GM21381 (cell line): ENCODE measurements at regions not wholly inside any gene's neighbourhood (a gene's known extent, or its start where the extent isn't known, plus 50 kb on each side); places are given as distances from the start of the nearest gene placed in this dataset.

Source experiments
- ATAC-seq: cut with Tn5 transposase; IDR thresholded peaks from one replicate; pipeline ENCODE4 v1.9.1; 2021; ENCODE audit warnings: mild to moderate bottlenecking, moderate library complexity; ENCODE audit not compliant: unreplicated experiment

GRCh38 chr13:73201626-73202025, 142.8 kb downstream of the KLF5 start:
- no peak for ATAC-seq

GRCh38 chr13:73198991-73199411, 140.2 kb downstream of the KLF5 start:
- ATAC-seq, result no peak

- ATAC-seq, result no peak
Observed at GRCh38 chr13:73195091-73195490, 136.3 kb downstream of the KLF5 start.

GRCh38 chr13:73194310-73194709, 135.5 kb downstream of the KLF5 start:
- ATAC-seq, result no peak

DNA sequence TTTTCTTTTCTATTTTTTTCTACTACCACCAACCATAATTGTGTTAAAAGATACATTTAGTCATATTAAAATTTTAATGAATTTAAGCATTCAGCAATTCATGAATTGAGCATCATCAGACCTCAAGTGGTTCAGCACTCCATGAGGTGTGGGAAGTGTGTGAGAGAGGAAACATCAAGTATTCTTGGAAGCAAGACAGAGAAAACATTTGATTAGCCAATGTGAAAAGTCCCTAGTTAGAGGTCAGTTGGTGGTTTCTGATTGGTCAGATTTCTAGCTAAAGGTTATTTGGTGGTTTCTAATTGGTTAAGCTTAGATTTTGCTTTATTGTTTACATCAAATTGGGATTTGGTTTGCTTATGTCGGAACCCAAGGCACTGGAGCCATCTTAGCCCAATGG, 134.7 kb downstream of the KLF5 start:
- ATAC-seq, result no peak

DNA sequence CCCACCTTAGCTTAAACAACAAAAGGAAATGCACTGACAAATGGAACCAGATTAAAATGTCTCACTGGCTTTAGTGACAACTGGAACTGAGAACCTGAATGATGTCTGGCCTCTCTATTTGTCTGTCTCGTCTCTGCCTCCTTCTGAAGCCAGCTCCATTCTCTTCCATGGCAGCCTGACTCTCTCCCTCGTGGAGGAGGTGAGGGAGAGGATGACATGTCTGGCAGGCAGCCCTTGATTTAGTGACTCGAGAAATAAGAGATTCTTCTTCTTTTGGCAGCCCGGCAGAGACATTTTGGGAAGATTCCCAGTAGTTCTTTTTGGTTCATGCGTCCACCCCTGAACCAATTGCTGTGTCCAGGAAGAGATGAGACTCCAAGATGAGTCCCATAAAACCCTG, 131.7 kb downstream of the KLF5 start:
- ATAC-seq, result no peak

DNA sequence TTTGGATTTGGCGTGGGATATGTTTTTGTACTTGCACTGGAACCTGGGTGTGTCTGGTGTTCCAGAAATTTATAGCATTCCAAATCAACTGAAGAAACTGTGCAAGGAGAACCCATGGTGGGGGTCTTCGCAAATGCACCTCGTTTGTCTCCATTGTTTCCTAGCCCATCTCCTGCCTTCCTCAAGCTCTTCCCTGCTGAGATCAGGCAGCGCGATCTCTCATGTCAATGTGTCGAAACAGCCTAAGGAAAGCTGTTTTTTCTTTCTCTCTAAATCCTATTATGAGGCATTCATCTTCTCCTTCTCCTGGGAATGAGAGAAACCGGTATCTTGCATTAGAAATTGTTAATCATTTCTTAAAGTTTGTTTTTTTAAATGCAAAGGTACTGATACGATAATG, 131.0 kb downstream of the KLF5 start:
- no peak for ATAC-seq

GRCh38 chr13:73189362-73189761, 130.6 kb downstream of the KLF5 start:
- no peak for ATAC-seq

GRCh38 chr13:73187106-73187505, 128.3 kb downstream of the KLF5 start:
- no peak for ATAC-seq

GRCh38 chr13:73179650-73180274, 121.0 kb downstream of the KLF5 start:
- ATAC-seq, result no peak

- no peak for ATAC-seq
Observed at GRCh38 chr13:73177916-73178565, 119.2 kb downstream of the KLF5 start.

DNA sequence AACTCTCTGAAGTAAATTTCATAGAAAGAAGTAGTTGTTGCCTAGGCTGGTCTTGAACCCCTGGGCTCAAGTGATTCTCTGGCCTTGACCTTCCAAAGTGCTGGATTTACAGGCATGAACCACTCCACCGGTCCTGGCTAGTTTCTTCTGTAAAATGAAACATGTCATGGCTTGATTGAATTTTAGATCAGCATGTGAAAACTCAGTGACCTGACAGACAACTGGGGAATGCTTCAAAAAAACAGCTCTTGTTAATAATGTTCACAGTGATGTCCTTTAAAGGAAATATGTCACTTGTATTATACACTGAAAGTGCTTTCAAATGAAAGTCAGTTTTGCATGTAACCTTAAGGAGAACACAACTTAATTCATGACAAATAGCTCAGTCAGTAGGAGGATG, 118.2 kb downstream of the KLF5 start:
- no peak for ATAC-seq

DNA sequence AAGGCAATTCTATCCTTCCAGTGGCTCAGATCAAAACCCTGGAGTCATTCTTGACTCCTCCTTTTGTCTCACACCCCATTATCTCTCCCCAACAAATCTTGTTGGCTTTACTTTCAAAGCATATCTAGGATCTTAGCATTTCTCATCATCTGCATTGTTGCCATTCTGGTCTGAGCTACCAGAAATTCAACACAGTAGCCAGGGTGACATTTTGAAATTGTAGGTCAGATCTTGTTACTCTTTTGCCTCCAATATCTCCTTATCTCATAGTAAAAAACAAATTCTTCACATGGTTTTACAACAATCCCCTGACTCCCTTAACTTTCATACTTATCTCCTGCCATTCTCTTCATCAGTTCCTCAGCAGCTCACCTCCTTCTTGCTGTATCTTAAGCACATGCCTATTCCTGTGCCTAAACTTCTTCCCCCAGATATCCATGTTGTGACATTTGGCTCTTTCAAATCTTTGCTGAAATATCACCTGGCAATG, 115.8 kb downstream of the KLF5 start:
- ATAC-seq, result no peak

DNA sequence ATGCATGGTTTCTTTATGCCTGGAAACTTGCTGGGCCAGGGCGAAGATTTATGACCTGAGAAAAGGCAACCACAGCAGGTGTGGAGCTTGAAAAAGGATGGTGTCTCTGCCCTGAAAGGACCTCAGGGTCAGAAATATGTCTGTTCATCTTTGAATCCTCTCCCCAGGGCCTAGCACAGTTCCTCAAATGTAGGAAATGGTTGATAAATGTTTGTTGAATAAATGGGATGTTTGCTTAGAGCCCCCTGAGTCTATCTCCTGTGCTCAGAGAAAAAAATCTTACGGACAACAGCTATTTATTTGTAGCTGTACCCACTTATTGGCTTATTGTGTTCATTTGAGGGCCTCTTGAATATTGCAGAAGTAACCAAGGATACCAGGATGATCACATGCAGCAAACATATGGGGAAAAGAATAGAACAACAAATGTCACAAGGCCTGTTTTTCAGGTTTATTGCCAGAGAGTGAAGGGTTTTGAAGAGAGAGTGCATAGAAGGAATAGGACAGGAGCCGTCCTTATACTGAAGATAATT, 114.5 kb downstream of the KLF5 start:
- peak; percentile 55 for ATAC-seq

GRCh38 chr13:73171926-73172325, 113.1 kb downstream of the KLF5 start:
- ATAC-seq, result no peak

- no peak for ATAC-seq
Observed at GRCh38 chr13:73171271-73171682, 112.5 kb downstream of the KLF5 start.

DNA sequence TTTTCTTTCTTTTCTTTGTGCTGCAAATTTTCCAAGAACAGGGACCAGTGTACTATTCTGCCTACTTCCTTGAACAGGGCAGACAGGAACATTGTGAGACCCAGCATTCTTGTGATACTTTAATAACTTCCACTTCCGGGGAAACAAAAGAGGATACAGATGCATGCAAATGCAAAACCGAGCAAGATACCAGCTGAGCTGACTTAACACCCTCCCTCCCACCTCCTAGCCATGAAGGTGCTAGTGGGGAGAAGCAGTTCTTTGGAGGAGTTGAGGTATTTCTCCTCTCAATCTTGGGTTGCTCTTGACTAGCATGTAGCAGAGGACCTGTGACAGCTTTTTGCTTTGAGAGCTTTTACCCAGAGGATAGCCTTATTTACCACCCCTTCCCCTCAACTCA, 111.2 kb downstream of the KLF5 start:
- no peak for ATAC-seq

DNA sequence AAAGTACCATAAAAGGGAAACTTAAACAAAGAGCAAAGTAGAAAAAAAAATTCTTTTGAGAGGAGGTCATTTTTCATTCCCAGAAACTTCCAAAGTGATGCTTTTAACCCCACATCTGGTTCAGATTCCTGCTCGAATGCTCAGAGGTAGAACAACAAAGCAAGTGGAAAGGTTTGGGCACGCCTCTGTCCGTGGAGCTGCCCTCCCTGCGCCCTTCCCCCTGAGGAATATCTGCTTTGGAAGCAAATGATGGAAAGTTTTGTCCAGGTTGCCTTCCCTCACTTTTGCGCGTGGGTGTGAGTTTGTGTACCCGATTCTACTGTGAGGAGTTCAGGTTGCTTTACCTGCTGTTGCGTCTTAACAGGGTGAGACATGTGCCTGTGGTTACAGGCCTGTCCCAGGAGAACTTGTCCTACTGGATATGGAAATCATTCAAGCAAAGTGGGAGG, 110.2 kb downstream of the KLF5 start:
- ATAC-seq, result no peak

DNA sequence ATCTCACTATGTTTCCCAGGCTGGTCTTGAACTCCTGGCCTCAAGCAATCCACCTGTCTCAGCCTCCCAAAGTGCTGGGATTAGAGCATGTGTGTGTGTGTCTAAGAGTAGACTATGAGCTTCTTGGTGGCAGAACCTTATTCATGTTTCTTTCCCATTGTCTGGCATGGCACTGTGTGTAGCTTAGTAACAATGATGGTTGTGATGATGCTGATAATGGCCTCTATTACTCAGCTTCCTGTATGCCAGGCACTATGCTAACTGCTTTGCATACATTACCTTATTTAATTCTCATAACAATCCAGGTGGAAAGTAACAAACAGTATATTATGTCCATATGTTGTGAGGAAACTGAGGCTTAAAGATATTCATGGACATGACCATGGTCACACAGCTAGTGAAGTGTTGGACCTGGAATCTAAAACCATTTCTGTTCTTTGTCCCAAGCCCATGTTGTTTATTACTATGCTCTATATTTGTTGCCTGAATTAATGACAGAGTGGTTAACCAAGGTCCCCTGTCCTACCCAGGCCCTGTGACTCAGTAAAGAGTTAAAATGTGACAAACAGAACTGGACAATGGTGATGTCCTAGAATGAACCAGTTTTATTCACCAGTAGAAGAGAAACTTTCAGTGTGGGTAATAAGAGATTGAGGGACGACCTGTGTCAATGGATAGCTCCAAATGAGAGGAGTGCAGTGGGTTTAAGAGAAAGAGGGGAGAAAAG, 109.6 kb downstream of the KLF5 start:
- ATAC-seq, result no peak

DNA sequence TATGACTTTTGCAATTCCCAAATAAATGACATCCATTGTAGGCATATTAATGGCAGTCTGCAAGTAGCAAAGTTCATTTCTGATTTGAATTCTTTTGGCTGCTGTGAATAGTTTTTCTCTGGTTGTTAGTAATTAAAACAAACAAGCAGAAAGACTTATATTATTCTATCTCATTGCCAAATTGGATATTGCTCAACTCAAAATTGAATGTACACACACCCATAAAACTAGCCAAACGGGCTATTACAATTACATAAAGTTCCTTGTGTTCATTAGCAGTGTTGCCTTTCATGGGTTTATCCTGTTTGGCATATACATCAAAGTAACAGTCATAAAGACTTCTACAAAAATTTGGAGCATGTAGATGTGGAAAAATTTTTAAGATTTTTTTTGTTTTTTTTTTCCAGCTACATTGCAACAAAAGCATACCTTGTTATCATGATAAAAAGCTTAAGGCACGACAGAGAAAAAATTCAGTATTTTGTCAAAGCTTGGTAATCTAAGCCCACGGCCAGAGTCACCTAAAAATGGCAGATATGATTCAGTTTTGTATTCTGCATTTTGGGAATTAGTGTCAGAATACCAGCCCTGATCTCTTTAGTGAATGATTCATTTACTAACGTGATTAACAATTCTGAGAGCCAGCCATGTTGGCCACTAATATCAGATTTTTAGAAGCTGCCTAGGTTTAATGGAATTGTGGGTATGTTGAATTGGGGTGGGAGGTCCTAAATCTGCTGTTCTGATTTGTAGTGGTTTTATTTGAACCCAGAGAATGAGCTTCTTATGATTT, 108.4 kb downstream of the KLF5 start:
- no peak for ATAC-seq

- ATAC-seq, result no peak
Observed at GRCh38 chr13:73166204-73166603, 107.4 kb downstream of the KLF5 start.
